ENCODE measurements at regions not wholly inside any gene's neighbourhood (a gene's known extent, or its start where the extent isn't known, plus 50 kb on each side); places are given as distances from the start of the nearest gene placed in this dataset.

- H3K27ac ChIP-seq = no peak overlapping the region
- no peaks in the 10 kb centered on the region for H3K4me1 ChIP-seq
- intact Hi-C loops (cut with DNase I) = no loop called here
- H3K27me3 ChIP-seq (ENCODE audit: low read depth) = no peaks in the 10 kb centered on the region
- H3K4me3 ChIP-seq = no peak overlapping the region
- ATAC-seq (no peak), DNase-seq (no peak)
- no peaks in the 10 kb centered on the region for H3K36me3 ChIP-seq
- H3K9me3 ChIP-seq = no peaks in the 10 kb centered on the region
- TF ChIP-seq, protein P1, sequence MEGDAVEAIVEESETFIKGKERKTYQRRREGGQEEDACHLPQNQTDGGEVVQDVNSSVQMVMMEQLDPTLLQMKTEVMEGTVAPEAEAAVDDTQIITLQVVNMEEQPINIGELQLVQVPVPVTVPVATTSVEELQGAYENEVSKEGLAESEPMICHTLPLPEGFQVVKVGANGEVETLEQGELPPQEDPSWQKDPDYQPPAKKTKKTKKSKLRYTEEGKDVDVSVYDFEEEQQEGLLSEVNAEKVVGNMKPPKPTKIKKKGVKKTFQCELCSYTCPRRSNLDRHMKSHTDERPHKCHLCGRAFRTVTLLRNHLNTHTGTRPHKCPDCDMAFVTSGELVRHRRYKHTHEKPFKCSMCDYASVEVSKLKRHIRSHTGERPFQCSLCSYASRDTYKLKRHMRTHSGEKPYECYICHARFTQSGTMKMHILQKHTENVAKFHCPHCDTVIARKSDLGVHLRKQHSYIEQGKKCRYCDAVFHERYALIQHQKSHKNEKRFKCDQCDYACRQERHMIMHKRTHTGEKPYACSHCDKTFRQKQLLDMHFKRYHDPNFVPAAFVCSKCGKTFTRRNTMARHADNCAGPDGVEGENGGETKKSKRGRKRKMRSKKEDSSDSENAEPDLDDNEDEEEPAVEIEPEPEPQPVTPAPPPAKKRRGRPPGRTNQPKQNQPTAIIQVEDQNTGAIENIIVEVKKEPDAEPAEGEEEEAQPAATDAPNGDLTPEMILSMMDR (IDR thresholded peaks at IDR 0.05) = no peak
These were observed 467.1 kb downstream of the GPAT3 start for GRCh38 chr4:84003046-84003445.

DNA sequence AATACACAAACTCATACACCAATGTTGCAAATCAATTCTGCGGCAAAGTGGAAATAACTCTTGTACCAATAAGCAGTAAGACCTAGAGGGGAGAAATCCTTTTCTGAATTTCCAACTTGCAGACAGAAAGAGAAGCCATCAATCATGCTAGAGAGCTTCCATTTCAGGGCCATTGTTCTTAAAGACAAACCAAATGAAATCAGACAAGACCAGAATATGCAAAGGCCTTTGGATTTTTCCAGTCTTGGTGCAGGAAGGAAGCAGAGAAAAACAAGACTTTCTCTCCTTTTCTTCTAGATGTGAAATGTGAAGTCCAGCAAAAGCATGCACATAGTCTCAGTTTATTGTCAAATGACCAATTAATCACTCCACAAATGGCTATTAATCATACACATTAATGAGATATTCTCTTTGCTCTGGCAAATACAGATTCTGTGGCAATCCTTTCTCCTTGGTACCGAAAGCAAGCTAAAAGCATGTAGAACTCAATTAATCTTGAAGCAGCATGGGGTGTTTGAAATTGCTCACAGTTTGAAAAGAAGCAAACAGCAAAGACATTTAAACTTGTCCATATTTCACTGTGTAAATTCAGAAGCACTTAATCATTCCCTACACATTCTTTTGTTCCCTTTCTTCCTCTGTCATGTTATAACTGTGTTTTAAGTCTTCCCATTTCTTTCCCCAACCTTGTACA is 466.1 kb downstream of the GPAT3 start:
- DNase-seq (no peak), ATAC-seq (no peak)
- H3K36me3 ChIP-seq = no peaks in the 10 kb centered on the region
- H3K9me3 ChIP-seq = no peaks in the 10 kb centered on the region
- no peak overlapping the region for H3K4me3 ChIP-seq
- intact Hi-C loops (cut with DNase I) = no loop called here
- H3K4me1 ChIP-seq = no peaks in the 10 kb centered on the region
- TF ChIP-seq, protein P1 (IDR thresholded peaks at IDR 0.05) = no peak
- H3K27me3 ChIP-seq (ENCODE audit: low read depth) = no peaks in the 10 kb centered on the region
- H3K27ac ChIP-seq = no peak overlapping the region

- H3K9me3 ChIP-seq = no peaks in the 10 kb centered on the region
- H3K27me3 ChIP-seq (ENCODE audit: low read depth) = no peaks in the 10 kb centered on the region
- ATAC-seq (no peak), DNase-seq (no peak)
- no peak overlapping the region for H3K27ac ChIP-seq
- intact Hi-C loops (cut with DNase I) = no loop called here
- H3K4me3 ChIP-seq = no peak overlapping the region
- TF ChIP-seq, protein P1 (IDR thresholded peaks at IDR 0.05) = no peak
- no peaks in the 10 kb centered on the region for H3K4me1 ChIP-seq
- no peaks in the 10 kb centered on the region for H3K36me3 ChIP-seq
These were observed 460.3 kb downstream of the GPAT3 start for GRCh38 chr4:83996254-83996653.

GRCh38 chr4:83993774-83994173 is 457.9 kb downstream of the GPAT3 start:
- no peak overlapping the region for H3K27ac ChIP-seq
- H3K9me3 ChIP-seq = no peaks in the 10 kb centered on the region
- no peaks in the 10 kb centered on the region for H3K4me1 ChIP-seq
- TF ChIP-seq, protein P1 (IDR thresholded peaks at IDR 0.05) = no peak
- H3K36me3 ChIP-seq = no peaks in the 10 kb centered on the region
- no peak for DNase-seq
- H3K27me3 ChIP-seq (ENCODE audit: low read depth) = no peaks in the 10 kb centered on the region
- H3K4me3 ChIP-seq = no peak overlapping the region
- intact Hi-C loops (cut with DNase I) = no loop called here
- ATAC-seq = no peak

DNA sequence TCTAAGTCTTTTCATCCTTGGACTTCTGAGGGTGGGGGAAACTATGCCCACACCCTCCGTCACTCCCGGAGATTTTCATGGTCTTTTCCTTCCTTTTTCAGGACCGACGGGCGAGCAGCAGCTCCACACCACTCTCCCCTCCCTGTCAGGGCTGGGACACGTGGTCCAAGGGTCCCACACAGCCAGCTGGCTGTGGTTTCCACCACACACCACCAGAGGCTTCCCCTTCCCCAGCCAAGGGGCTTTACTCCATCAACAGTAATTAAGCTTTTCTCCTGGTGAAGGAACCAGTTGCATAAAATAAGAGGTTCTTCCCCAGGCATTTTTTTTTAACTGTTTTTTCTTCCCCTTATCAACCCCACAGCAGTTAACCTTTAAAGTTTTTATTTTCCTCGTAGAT is 453.9 kb downstream of the GPAT3 start:
- DNase-seq = no peak
- no peak for ATAC-seq
- intact Hi-C loops (cut with DNase I) = no loop called here
- H3K4me3 ChIP-seq = no peak overlapping the region
- H3K4me1 ChIP-seq = no peaks in the 10 kb centered on the region
- TF ChIP-seq, protein P1 (IDR thresholded peaks at IDR 0.05) = no peak
- H3K36me3 ChIP-seq = no peaks in the 10 kb centered on the region
- H3K27ac ChIP-seq = no peak overlapping the region
- H3K27me3 ChIP-seq (ENCODE audit: low read depth) = no peaks in the 10 kb centered on the region
- H3K9me3 ChIP-seq = no peaks in the 10 kb centered on the region
